ENCODE measurements at regions not wholly inside any gene's neighbourhood (a gene's known extent, or its start where the extent isn't known, plus 50 kb on each side); places are given as distances from the start of the nearest gene placed in this dataset.

DNA sequence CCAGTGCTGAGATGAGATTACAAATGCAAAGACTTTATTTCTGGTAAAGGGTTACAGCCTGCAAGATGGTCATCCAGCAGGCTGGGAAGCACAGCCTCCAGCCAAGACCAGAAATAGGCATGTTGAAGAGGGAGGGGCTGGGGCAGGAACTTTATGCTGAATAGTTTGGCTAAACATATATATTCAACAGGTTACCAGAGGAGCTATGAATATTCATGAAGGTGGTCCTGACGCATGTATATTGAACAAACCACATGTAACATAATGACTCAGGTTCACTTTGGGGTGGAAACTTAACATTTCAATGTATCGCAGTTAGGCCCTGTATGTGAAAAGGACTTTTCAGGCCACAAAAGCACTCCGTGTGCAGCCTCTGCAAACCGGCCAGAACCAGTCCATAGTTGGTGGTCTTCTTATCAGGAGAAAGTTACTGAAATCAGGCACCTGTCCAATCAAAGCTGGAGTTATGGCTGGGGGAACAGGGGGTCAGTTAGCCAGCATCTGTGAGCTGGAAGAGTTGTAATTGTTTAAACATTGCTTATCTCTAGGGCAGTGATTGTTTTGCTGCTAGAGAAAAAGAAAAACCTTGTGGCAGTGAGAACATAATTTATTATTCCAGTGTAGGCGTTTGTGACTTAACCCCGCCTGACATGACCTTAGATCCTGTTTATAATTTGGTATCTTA is 372.9 kb upstream of the AUTS2 start:
- TF ChIP-seq CTCF (conservative IDR thresholded peaks at IDR 0.05; ENCODE audit: low read depth, low read length) (no peak), EZH2 (IDR thresholded peaks at IDR 0.05; ENCODE audit: low read length, unreplicated experiment) (no peak), EZH2phosphoT487 (IDR thresholded peaks at IDR 0.05; ENCODE audit: borderline replicate concordance, low read length) (no peak)
